HG02610 (cell line): ENCODE measurements at regions not wholly inside any gene's neighbourhood (a gene's known extent, or its start where the extent isn't known, plus 50 kb on each side); places are given as distances from the start of the nearest gene placed in this dataset.

ENCODE experiments used
- ATAC-seq: cut with Tn5 transposase; IDR thresholded peaks from one replicate; pipeline ENCODE4 v1.9.1; 2021; ENCODE audit warnings: mild to moderate bottlenecking, moderate library complexity; ENCODE audit not compliant: unreplicated experiment

- no peak for ATAC-seq
Measured at GRCh38 chr4:35836596-35836995, 407.7 kb downstream of the ARAP2 start.

- no peak for ATAC-seq
Measured at GRCh38 chr4:35867057-35867456, 377.3 kb downstream of the ARAP2 start.

GRCh38 chr4:35872273-35872672 is 372.0 kb downstream of the ARAP2 start:
- no peak for ATAC-seq

- ATAC-seq: no peak
Measured at GRCh38 chr4:35879479-35879878, 364.8 kb downstream of the ARAP2 start.

- no peak for ATAC-seq
Measured at GRCh38 chr4:35883108-35883507, 361.2 kb downstream of the ARAP2 start.

GRCh38 chr4:35884714-35885480 is 359.4 kb downstream of the ARAP2 start:
- ATAC-seq: no peak

GRCh38 chr4:35897808-35898207 is 346.5 kb downstream of the ARAP2 start:
- no peak for ATAC-seq

- no peak for ATAC-seq
Measured at GRCh38 chr4:35900286-35901243, 343.7 kb downstream of the ARAP2 start.

GRCh38 chr4:35912174-35912573 is 332.1 kb downstream of the ARAP2 start:
- peak; percentile 98 for ATAC-seq

GRCh38 chr4:35918491-35918977 is 325.8 kb downstream of the ARAP2 start:
- ATAC-seq: no peak

GRCh38 chr4:35925806-35926205 is 318.5 kb downstream of the ARAP2 start:
- peak; percentile 86 for ATAC-seq

- no peak for ATAC-seq
Measured at GRCh38 chr4:35926788-35927187, 317.5 kb downstream of the ARAP2 start.

- ATAC-seq: no peak
Measured at GRCh38 chr4:35933901-35934300, 310.4 kb downstream of the ARAP2 start.

- ATAC-seq: no peak
Measured at GRCh38 chr4:35934320-35934981, 309.9 kb downstream of the ARAP2 start.

GRCh38 chr4:35938936-35939335 is 305.4 kb downstream of the ARAP2 start:
- ATAC-seq: no peak

GRCh38 chr4:35939751-35940150 is 304.6 kb downstream of the ARAP2 start:
- ATAC-seq: no peak

GRCh38 chr4:35942092-35942491 is 302.2 kb downstream of the ARAP2 start:
- ATAC-seq: no peak

- ATAC-seq: no peak
Measured at GRCh38 chr4:35943606-35944005, 300.7 kb downstream of the ARAP2 start.

- no peak for ATAC-seq
Measured at GRCh38 chr4:35948171-35948570, 296.1 kb downstream of the ARAP2 start.

- ATAC-seq: no peak
Measured at GRCh38 chr4:35950442-35950841, 293.9 kb downstream of the ARAP2 start.

- no peak for ATAC-seq
Measured at GRCh38 chr4:35952751-35953150, 291.6 kb downstream of the ARAP2 start.
